Ishikawa (cell line): ENCODE measurements at regions not wholly inside any gene's neighbourhood (a gene's known extent, or its start where the extent isn't known, plus 50 kb on each side); places are given as distances from the start of the nearest gene placed in this dataset.

Experiments
- EP300 ChIP-seq: IDR thresholded peaks from 2 replicates; pipeline ENCODE4 v1.6.1; 2012; ENCODE audit warnings: borderline replicate concordance
- FOXM1 ChIP-seq: IDR thresholded peaks from 2 replicates; pipeline ENCODE4 v1.6.1; 2012; ENCODE audit warnings: low read depth, borderline replicate concordance
- NFIC ChIP-seq: IDR thresholded peaks from 2 replicates; pipeline ENCODE4 v1.6.1; 2012
- TF ChIP-seq, protein P1 (sequence below): IDR thresholded peaks from 2 replicates; pipeline ENCODE4 v1.6.1; 2012; ENCODE audit warnings: low read depth, mild to moderate bottlenecking

DNA sequence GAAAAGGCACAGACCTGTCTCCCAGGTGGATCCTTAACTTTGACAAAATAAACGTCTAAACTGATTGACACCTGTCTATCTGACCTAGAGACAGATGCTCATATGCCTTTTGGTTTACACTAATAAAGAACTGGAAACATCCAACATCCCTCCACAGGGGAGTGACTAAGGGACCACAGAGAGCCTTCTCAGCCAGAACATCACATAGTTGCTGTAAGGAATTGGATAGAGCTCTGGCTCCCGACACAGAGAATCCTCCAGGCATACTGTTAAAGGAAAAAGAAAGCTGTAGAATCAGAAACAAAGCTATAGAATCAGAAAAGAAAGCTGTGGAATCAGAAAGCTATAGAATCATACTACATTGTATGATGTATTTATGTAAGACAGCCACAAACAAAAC, 258.8 kb downstream of the STK31 start:
- no peak for TF ChIP-seq NFIC
- TF ChIP-seq EP300: no peak
- TF ChIP-seq, protein P1, sequence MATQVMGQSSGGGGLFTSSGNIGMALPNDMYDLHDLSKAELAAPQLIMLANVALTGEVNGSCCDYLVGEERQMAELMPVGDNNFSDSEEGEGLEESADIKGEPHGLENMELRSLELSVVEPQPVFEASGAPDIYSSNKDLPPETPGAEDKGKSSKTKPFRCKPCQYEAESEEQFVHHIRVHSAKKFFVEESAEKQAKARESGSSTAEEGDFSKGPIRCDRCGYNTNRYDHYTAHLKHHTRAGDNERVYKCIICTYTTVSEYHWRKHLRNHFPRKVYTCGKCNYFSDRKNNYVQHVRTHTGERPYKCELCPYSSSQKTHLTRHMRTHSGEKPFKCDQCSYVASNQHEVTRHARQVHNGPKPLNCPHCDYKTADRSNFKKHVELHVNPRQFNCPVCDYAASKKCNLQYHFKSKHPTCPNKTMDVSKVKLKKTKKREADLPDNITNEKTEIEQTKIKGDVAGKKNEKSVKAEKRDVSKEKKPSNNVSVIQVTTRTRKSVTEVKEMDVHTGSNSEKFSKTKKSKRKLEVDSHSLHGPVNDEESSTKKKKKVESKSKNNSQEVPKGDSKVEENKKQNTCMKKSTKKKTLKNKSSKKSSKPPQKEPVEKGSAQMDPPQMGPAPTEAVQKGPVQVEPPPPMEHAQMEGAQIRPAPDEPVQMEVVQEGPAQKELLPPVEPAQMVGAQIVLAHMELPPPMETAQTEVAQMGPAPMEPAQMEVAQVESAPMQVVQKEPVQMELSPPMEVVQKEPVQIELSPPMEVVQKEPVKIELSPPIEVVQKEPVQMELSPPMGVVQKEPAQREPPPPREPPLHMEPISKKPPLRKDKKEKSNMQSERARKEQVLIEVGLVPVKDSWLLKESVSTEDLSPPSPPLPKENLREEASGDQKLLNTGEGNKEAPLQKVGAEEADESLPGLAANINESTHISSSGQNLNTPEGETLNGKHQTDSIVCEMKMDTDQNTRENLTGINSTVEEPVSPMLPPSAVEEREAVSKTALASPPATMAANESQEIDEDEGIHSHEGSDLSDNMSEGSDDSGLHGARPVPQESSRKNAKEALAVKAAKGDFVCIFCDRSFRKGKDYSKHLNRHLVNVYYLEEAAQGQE: no peak
- no peak for TF ChIP-seq FOXM1
